ENCODE measurements at regions not wholly inside any gene's neighbourhood (a gene's known extent, or its start where the extent isn't known, plus 50 kb on each side); places are given as distances from the start of the nearest gene placed in this dataset.

- H3K36me3 Mint-ChIP-seq (ENCODE audit: low read depth) = no peaks in the 10 kb centered on the region
- intact Hi-C loops (cut with micrococcal nuclease) = no loop called here
- POLR2A ChIA-PET = no interaction called here
- H3K4me1 Mint-ChIP-seq = no peaks in the 10 kb centered on the region
- CTCF ChIA-PET = no interaction called here
- DNase-seq (no peak), ATAC-seq (ENCODE audit: low read depth) (no peak)
- no peak overlapping the region for H3K4me3 Mint-ChIP-seq
- H3K9me3 Mint-ChIP-seq = no peaks in the 10 kb centered on the region
- no peak overlapping the region for H3K27ac Mint-ChIP-seq
- TF ChIP-seq CTCF (IDR thresholded peaks at IDR 0.05) = no peak
- H3K27me3 Mint-ChIP-seq = peaks cover 2% of the 10 kb centered on the region
Observed at GRCh38 chr7:12456506-12456905, 52.8 kb upstream of the VWDE start.

- intact Hi-C loops (cut with micrococcal nuclease) = loop anchor here (1.0 kb wide), 1 partner anchor 32 kb away; no protein-coding TSS in a partner anchor
- ChIA-PET CTCF (interaction anchor here (1.0 to 1.5 kb wide), 5 partner anchors 12 to 74 kb away, joined by 3 to 4 read pairs (median 3); no protein-coding TSS in a partner anchor), POLR2A (no interaction called here)
- Mint-ChIP-seq H3K4me1 (no peaks in the 10 kb centered on the region), H3K4me3 (no peak overlapping the region), H3K36me3 (ENCODE audit: low read depth) (no peaks in the 10 kb centered on the region), H3K9me3 (peaks cover 5% of the 10 kb centered on the region), H3K27ac (no peak overlapping the region), H3K27me3 (peaks cover 2% of the 10 kb centered on the region)
- DNase-seq (no peak), ATAC-seq (ENCODE audit: low read depth) (peak; percentile 31)
- no peak for TF ChIP-seq CTCF (IDR thresholded peaks at IDR 0.05)
Observed at GRCh38 chr7:12458520-12459131, 55.0 kb upstream of the VWDE start.

DNA sequence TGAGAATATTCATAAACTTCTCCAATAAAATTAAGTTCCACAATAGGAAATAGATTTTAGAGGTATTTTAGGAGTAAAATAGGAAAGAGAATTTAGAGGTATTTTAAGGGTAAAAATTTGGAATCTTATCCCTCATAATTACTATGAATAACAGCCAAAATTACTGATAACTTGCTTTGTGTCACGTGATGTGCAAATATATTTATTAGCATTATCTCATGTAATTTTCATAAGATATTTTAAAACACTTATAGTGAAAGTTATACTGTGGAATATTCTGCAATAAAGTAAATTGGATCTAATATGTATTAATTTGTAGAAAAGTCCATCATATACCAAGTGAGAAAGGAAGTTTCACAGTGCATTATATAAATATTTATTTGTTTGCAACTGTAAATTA, 64.2 kb upstream of the VWDE start:
- H3K27me3 Mint-ChIP-seq = no peaks in the 10 kb centered on the region
- H3K4me3 Mint-ChIP-seq = no peak overlapping the region
- ATAC-seq (ENCODE audit: low read depth) = no peak
- intact Hi-C loops (cut with micrococcal nuclease) = no loop called here
- DNase-seq = no peak
- H3K27ac Mint-ChIP-seq = no peak overlapping the region
- CTCF ChIA-PET = no interaction called here
- no peaks in the 10 kb centered on the region for H3K36me3 Mint-ChIP-seq (ENCODE audit: low read depth)
- TF ChIP-seq CTCF (IDR thresholded peaks at IDR 0.05) = no peak
- POLR2A ChIA-PET = no interaction called here
- no peaks in the 10 kb centered on the region for H3K9me3 Mint-ChIP-seq
- no peaks in the 10 kb centered on the region for H3K4me1 Mint-ChIP-seq

GRCh38 chr7:12469568-12469967, 65.9 kb upstream of the VWDE start:
- no peak for TF ChIP-seq CTCF (IDR thresholded peaks at IDR 0.05)
- ChIA-PET POLR2A (no interaction called here), CTCF (no interaction called here)
- DNase-seq (no peak), ATAC-seq (ENCODE audit: low read depth) (no peak)
- Mint-ChIP-seq H3K9me3 (no peaks in the 10 kb centered on the region), H3K4me3 (no peak overlapping the region), H3K4me1 (no peaks in the 10 kb centered on the region), H3K27me3 (no peaks in the 10 kb centered on the region), H3K36me3 (ENCODE audit: low read depth) (no peaks in the 10 kb centered on the region), H3K27ac (no peak overlapping the region)
- intact Hi-C loops (cut with micrococcal nuclease) = no loop called here

GRCh38 chr7:12470930-12471329, 67.3 kb upstream of the VWDE start:
- Mint-ChIP-seq H3K36me3 (ENCODE audit: low read depth) (no peaks in the 10 kb centered on the region), H3K9me3 (no peaks in the 10 kb centered on the region), H3K27me3 (no peaks in the 10 kb centered on the region), H3K27ac (no peak overlapping the region), H3K4me1 (no peaks in the 10 kb centered on the region), H3K4me3 (no peak overlapping the region)
- CTCF ChIA-PET = interaction anchor here (0.9 kb wide), 1 partner anchor 12 kb away, joined by 3 read pairs; no protein-coding TSS in a partner anchor
- intact Hi-C loops (cut with micrococcal nuclease) = no loop called here
- POLR2A ChIA-PET = no interaction called here
- no peak for TF ChIP-seq CTCF (IDR thresholded peaks at IDR 0.05)
- no peak for DNase-seq
- ATAC-seq (ENCODE audit: low read depth) = no peak
